GM12875 (cell line): ENCODE measurements at regions not wholly inside any gene's neighbourhood (a gene's known extent, or its start where the extent isn't known, plus 50 kb on each side); places are given as distances from the start of the nearest gene placed in this dataset.
"Not testable (repeated sequence)": the region's sequence is repeated elsewhere in the genome, so short reads cannot be mapped to it uniquely, and the experiment has no call there.

Experiments used
- H3K4me3 ChIP-seq: one replicate; pipeline ENCODE4 v1.5.1; 2011; ENCODE audit warnings: low read depth, low read length, control low read depth
- TF ChIP-seq, protein P1 (sequence below): IDR thresholded peaks from 2 replicates; pipeline ENCODE4 v1.5.1; 2011; ENCODE audit warnings: low read depth, mild to moderate bottlenecking, control low read depth, inconsistent platforms, low read length, moderate library complexity, borderline replicate concordance; ENCODE audit not compliant: insufficient read depth

DNA sequence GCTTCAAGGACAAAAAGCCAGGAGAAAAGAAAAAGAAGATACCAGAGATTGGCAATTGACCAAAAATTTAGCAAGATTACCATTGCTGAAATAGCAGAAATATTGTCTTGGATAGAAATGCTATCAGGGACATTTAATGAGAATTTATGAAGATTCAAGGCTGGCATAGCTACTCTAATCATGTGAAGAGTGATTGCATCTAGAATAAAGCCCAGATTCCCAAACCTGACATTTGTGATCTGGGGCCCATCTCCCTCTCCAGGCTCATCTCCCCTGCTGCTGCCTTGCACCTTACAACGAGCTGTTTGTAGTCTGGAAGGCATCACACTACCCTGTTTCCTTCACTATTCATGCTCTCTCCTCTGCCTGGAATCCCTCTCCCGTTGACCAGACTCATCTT, 114.5 kb downstream of the C9orf152 start:
- no peak overlapping the region for H3K4me3 ChIP-seq
- TF ChIP-seq, protein P1, sequence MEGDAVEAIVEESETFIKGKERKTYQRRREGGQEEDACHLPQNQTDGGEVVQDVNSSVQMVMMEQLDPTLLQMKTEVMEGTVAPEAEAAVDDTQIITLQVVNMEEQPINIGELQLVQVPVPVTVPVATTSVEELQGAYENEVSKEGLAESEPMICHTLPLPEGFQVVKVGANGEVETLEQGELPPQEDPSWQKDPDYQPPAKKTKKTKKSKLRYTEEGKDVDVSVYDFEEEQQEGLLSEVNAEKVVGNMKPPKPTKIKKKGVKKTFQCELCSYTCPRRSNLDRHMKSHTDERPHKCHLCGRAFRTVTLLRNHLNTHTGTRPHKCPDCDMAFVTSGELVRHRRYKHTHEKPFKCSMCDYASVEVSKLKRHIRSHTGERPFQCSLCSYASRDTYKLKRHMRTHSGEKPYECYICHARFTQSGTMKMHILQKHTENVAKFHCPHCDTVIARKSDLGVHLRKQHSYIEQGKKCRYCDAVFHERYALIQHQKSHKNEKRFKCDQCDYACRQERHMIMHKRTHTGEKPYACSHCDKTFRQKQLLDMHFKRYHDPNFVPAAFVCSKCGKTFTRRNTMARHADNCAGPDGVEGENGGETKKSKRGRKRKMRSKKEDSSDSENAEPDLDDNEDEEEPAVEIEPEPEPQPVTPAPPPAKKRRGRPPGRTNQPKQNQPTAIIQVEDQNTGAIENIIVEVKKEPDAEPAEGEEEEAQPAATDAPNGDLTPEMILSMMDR = no peak

DNA sequence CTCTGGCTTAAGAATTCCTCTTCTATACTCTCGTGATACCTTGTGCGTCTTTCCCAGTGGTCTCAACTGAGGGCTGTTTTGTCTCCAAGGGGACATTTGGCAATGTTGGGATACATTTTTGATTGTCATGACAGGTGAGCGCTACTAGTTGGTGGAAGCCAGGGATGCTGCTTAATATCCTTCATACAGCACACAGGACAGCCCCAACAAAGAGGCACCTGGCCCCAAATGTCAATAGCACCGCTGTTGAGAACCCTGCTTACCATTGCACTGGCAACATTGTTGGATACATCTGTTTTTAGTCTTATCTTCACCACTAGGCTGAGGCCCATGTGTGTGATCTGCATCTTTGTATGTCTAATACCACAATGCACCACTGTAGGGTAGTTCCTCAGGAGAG, 114.1 kb downstream of the C9orf152 start:
- TF ChIP-seq, protein P1 = no peak

DNA sequence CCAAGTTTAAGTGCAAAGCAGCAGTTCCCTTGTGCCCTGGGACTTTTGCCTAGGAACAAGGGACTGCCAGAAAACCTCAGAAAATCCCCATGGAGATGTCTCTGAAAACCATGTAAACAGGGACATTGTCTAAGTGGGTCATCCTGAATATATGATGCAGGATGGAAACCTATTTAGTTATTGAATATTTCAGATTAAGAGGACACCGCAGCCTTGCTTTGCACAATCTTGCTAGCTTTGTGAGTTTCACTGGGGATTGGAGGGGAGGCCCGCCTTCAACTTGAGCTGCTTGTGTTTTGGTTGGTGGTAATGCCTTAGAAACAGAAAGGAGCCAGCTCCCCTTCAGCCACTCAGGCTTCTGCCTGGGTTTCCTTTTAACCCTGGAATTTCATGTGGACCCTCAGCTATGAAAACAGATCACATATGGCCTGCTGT, 112.8 kb downstream of the C9orf152 start:
- TF ChIP-seq, protein P1 = no peak
- no peak overlapping the region for H3K4me3 ChIP-seq

More for the DNA sequence above, 114.1 kb downstream of the C9orf152 start:
- H3K4me3 ChIP-seq = no peak overlapping the region

DNA sequence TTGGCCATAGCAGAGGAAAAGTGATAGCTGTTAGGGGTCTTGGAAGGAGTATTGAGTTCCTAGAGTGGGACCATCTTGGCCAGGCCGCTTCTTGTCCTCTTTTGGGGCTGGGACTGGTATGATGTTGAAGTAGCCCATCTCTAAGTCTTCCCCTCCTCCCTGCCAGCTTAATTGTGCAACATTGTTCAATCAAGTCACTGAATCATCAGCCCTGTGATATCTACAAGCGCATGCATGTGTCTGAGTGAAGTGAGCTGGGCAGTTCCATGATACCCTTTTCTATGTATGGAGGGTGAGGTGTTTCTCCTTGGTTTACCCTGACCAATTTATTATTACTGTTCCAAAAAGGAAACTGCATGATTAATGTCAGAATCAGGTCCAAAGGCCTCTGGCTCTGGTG, 112.2 kb downstream of the C9orf152 start:
- TF ChIP-seq, protein P1 = no peak

DNA sequence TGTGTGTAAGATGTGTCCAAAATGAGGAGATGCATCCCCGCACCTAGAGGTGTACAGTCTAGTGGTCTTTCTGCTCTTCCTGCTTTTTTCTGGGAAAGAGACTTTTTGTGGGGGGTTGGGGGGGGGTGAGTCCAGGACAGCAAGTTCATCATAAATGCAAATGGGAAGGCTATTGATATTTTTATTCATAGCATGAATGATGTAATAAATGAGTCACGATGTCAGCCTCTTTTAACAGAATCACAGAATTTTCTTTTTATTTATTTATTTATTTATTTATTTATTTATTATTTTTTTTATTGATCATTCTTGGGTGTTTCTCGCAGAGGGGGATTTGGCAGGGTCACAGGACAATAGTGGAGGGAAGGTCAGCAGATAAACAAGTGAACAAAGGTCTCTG, 111.3 kb downstream of the C9orf152 start:
- H3K4me3 ChIP-seq = not testable (repeated sequence)

More for the DNA sequence above, 112.2 kb downstream of the C9orf152 start:
- no peak overlapping the region for H3K4me3 ChIP-seq

DNA sequence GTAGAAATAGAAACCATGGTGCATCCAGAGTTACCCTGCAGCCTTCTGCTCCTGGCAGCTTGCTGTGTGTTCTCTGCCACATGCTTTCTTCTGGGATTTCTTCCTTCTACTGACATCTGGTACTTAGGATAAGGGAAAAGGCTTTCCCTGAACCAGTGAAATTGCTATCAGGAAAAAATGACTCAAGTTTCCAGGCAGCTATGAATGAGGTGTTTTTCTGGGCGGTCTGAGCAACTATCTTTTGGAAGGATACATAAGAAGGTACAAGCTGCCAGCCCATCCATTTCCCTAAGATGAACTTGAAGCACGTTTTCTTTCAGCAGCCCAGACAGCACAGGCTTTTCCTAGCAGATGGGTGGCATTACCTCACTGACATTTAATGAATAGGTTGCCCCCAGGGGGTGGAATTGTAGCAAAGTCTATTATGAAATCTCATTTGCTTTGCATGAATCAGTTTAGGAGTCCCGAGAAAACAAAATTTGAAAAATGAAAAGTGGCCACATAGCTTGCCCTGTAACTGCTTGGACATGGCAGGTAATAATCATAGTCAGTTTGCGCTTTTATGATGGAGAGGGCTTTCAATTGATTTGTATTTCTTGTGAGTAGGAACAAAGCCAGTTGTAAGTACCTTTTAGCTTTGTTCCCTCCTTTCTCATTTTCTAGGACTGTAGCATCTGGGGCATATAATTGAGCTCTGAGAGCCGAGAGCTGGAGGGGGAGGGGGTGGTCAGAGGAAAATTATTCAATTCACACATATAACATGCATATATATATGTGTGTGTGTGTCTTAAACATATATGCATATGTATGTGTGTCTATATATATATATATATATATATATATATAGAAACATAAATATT, 108.5 kb downstream of the C9orf152 start:
- TF ChIP-seq, protein P1 = no peak

DNA sequence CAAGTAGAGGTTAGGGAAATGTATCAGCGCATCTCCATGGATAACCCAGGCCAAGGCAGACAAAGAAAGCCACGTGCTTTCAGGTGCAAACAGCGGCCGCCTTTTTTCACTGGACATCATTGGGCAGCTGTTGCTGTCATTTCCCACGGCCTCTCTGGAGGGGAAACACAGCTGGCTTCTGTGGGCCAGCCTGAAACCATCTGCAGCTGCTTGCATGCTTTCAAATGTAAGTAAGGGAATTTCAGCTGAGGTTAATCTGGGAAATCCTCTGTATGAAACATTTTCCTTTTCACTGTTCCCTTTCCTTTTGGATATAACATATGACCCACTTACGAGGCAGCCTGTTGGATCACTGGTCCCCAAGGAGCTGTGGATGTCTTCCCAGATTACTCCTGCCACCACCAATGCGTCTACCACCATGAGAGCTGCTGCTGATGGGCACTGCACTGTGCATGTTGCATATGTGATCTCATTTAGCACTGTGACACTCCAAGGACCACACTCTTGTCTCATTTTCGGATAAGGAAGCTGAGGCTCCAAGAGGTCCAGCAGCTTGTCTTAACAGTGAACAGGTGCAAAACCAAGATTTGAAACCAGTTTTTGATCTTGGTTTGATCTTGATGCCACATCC, 106.3 kb downstream of the C9orf152 start:
- TF ChIP-seq, protein P1 = no peak
- H3K4me3 ChIP-seq = no peak overlapping the region

More for the DNA sequence above, 108.5 kb downstream of the C9orf152 start:
- H3K4me3 ChIP-seq = no peak overlapping the region
